NCI-H526 treated with DMSO at 0.1 percent for 48 hours (cell line): ENCODE measurements at regions not wholly inside any gene's neighbourhood (a gene's known extent, or its start where the extent isn't known, plus 50 kb on each side); places are given as distances from the start of the nearest gene placed in this dataset.
"Not testable (repeated sequence)": the region's sequence is repeated elsewhere in the genome, so short reads cannot be mapped to it uniquely, and the experiment has no call there.

Experiments
- DNase-seq: peaks from one replicate; lab custom pipeline; 2025; lab: John Stamatoyannopoulos, UW

- no peak for DNase-seq
These were observed 132.0 kb upstream of the CLNK start for GRCh38 chr4:10816571-10816970.

DNA sequence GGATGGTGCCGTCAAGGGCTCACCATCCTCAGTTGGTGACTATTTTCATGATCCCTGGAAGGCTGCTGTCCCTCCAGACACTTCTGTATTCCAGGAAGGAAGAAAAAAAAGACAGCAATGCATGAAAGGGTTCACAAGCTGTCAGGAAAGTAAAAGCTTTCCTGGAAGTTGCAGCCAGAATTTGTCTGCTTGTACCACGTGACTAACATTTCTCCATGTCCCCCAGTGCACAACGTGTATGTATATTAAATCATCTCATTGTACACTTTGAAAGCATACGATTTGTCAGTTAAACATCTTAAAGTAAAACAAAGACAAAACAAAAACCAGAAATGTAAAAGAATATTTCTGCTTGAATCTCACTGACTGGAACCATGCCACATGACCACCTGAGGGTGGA is 127.4 kb upstream of the CLNK start:
- no peak for DNase-seq

DNA sequence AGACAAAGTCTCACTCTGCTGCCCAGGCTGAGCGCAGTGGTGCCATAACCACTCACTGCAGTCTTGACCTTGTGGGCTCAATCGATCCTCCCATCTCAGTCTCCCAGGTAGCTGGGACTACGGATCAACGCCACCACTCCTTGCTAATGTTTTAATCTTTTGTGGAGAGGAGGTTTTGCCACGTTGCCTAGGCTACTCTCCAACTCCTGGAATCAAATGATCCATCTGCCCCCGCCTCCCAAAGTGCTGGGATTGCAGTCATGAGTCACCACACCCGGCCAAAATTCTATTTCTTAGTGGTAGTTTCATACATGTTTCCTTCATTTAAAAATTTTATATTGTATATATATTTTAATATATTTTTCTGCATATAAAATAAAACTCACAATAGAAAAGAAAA is 125.8 kb upstream of the CLNK start:
- DNase-seq = no peak

GRCh38 chr4:10809905-10810304 is 125.3 kb upstream of the CLNK start:
- DNase-seq = no peak

GRCh38 chr4:10808591-10808990 is 124.0 kb upstream of the CLNK start:
- no peak for DNase-seq

DNA sequence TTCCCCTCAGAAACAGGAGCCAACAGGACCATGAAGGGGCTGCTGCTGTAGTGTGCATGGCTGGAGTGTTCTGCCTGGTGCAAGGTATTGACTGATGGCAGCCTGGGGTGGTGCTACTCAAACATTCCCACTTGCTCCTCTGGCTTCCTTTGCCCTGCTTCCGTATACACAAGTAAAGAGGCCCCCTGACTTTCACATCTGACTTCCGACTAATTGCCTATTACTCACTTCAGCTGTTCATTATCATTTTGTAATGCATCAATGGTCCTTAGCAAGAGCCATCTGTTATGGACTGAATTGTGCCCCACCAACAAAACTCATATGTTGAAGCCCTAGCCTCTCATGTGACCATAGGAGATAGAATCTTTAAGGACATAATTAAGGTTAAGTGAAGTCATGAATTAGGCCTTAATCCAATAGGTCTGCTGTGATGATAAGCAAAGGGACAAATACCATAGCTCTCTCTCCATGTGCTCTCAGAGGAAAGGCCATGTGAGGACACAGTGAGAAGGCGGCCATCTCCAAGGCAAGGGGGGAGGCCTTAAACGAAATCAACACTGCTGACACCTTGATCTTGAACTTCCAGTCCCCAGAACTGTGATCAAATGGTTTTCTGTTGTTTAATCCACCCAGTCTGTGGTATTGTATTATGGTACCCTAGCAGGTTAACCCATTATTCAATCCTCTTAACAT is 122.5 kb upstream of the CLNK start:
- DNase-seq = no peak

DNA sequence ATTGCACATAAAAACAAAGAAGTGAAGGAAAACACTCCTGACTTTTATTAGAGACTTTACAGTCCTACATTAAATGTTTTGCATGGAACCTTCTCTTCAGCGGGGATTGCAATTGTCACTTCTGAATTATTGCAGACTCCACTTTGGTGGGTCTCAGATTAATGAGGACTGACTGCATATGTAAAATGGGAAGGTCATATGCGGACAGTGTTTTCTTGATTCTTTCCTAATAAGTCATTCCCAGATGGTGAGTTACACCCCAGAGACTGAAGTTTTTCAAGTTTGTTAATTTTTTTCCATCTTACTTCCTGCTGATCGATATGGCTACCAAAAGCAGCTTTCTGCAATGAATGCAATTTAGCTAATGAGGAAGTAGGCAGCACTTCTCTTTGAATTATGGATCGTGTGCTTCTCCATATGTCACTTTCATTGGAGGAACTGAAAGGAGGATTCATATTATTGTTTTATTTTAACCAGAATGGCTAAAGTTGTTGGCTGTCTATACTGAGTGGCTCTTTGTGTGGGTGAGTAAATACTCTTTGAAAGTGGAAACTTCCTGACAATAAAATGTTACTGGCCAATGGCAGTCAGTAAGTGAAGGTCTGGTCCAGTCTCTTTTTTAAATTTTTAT is 119.3 kb upstream of the CLNK start:
- DNase-seq = no peak

DNA sequence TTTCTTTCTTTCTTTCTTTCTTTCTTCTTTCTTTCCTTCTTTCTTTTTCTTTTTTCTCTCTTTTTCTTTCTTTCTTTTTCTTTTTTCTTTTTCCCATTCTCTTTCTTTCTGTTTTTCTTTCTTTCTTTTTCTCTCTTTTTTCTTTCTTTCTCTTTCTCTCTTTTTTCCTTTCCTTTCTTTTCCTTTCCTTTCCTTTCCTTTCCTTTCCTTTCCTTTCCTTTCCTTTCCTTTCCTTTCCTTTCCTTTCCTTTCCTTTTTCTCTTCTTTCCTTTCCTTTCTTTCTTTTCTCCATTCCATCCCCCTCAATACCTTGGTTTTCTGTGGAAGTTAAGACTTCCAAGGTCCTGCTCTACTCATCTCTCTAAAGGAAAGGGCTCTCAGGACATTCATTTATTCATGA is 102.8 kb upstream of the CLNK start:
- no peak for DNase-seq

- no peak for DNase-seq
These were observed 100.1 kb upstream of the CLNK start for GRCh38 chr4:10784621-10785020.

- no peak for DNase-seq
These were observed 98.8 kb upstream of the CLNK start for GRCh38 chr4:10783351-10783750.

- no peak for DNase-seq
These were observed 97.2 kb upstream of the CLNK start for GRCh38 chr4:10781805-10782204.

DNA sequence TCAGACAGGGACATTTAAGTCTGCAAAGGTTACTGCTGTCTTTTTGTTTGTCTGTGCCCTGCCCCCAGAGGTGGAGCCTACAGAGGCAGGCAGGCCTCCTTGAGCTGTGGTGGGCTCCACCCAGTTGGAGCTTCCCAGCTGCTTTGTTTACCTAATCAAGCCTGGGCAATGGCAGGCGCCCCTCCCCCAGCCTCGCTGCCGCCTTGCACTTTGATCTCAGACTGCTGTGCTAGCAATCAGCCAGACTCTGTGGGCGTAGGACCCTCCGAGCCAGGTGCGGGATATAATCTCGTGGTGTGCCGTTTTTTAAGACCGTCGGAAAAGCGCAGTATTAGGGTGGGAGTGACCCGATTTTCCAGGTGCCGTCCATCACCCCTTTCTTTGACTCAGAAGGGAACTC is 96.2 kb upstream of the CLNK start:
- not testable (repeated sequence) for DNase-seq

DNA sequence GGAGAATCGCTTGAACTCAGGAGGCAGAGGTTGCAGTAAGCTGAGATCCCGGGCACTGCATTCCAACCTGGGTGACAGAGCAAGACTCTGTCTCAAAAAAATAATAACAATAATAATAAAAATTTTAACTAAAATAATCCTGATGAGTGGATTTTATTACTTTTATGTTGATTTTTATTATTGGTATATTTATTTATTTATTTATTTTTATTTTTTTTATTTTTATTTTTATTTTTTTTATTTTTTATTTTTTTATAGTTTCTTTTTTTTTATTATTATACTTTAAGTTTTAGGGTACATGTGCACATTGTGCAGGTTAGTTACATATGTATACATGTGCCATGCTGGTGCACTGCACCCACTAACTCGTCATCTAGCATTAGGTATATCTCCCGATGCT is 90.6 kb upstream of the CLNK start:
- not testable (repeated sequence) for DNase-seq

DNA sequence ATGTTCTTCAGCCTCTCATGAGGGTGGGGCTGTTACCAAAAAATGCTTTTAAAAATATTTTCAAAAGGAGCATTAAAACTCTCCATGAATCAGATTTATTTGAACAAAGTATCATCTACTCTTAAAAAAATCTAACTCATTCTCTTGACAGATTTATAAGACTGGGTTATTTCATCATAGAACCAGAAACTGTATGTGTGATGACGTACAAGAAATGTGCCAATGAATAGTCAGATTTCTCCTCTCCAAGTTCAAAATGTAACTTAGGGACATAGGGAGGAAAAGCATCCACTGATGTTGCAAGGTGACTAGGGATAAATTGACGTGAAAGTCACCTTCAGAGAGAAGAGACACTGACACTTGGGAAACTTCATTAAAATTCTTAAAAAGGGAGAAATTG is 89.1 kb upstream of the CLNK start:
- DNase-seq = no peak

DNA sequence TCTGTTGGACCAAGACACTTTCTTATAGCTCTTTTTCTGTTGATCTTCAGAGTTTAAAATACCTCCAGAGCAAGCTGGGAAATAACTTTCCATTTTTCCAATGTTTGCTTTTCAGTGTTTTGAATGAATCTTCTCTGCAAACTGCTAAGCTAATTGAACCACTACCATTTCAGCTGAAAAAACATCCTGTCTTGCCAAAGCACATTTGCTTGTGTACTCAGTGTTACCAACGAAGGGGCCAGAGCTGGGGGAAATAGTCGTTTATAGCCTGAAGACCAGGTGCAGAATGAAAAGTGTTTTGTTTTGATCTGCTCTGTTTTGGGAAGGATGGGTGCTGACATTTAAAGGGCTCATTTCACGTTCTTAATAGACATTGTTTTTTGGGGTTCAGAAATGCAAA is 88.4 kb upstream of the CLNK start:
- peak; percentile 10 for DNase-seq

DNA sequence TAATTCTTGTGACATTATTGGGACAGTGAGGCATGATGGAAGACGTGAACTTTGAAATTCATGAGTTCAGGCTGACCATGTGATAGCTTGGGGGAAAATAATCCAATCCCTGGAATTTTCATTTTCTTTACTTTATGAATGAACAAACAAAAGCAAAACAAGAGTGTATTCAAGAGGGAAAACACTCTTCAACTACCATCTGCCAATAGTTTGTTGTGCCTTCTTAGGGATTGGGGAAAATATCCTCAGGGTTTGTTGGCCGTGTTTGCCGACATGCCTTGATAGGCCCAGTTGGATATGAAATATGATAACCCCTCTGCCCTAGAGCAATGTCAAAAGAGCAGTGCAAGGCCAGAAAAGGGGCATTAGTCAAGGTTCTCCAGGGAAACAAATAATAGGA is 80.8 kb upstream of the CLNK start:
- no peak for DNase-seq

DNA sequence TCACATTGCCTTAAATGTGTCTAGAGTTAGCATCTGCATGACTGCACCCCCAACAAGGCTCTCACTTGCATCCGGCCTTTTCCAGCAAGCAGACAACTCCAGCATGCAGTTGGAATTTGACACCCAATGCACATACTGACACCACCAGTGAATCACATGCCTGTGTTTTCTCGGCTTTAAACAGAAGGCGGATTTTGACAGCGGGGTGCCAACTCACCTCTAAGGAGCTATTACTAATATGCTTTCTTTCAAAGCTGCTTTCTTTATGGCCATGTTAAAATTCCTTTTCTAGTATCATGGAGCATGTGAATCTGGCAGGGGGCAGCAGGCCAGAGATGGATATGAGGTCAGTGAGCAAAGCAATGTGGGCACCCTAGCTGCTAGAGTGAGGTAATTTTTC is 78.0 kb upstream of the CLNK start:
- DNase-seq = no peak

GRCh38 chr4:10761903-10762302 is 77.3 kb upstream of the CLNK start:
- no peak for DNase-seq

GRCh38 chr4:10760086-10760485 is 75.5 kb upstream of the CLNK start:
- DNase-seq = no peak

DNA sequence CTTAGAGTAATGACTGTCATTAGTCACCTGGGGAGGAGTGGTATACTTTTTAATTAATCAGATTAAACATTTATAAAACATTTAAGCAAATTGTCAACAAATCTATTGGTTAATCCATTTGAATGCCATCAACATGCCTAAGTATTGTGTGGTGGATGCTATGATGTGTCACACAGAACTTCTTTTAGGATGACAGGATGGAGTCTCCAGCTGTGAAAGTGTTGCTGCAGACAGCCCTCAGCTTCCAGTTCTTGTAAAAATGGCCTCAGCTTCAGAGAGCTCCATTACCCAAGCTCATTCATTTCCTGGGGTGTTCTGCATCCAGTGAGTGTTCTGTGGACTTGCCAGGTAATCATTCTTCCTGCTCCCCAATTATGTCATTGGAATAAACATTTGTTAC is 74.3 kb upstream of the CLNK start:
- DNase-seq = no peak

- no peak for DNase-seq
These were observed 69.4 kb upstream of the CLNK start for GRCh38 chr4:10753856-10754402.

GRCh38 chr4:10753336-10753735 is 68.8 kb upstream of the CLNK start:
- DNase-seq = no peak

DNA sequence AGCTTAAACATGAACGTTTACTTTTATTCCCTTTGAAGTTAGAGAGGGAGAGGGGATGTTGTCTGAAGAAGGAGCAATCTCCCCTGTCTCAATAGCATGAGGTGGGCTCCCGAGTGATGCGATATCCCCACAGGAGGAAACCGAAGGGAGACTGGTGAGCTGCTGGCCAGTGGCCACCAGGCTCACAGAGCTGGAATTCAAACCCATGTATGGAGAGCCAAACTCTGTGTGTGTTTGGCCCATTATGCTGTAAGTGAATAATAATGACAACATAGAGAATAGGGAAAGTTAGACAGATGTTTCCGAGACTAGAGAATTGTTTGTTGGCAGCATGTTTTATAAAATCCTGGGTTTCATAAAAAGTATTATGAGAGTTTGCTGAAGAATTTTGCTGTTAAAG is 66.1 kb upstream of the CLNK start:
- DNase-seq = no peak

GRCh38 chr4:10747186-10747585 is 62.6 kb upstream of the CLNK start:
- DNase-seq = no peak
